ENCODE measurements at regions not wholly inside any gene's neighbourhood (a gene's known extent, or its start where the extent isn't known, plus 50 kb on each side); places are given as distances from the start of the nearest gene placed in this dataset.

- Histone ChIP-seq H3K4me3 (no peak overlapping the region), H3K27me3 (replicated peaks in 1 of 7) (no peaks in the 10 kb centered on the region), H3K27ac (no peak overlapping the region), H3K4me1 (no peaks in the 10 kb centered on the region), H3K36me3 (no peaks in the 10 kb centered on the region), H3K9me3 (no peaks in the 10 kb centered on the region)
- TF ChIP-seq CTCF (IDR thresholded peaks at IDR 0.05 in 8 of 11, conservative IDR thresholded peaks at IDR 0.05 in 3 of 11): no peak
- no peak for TF ChIP-seq POLR2A (IDR thresholded peaks at IDR 0.05)
- no peak for TF ChIP-seq POLR2AphosphoS5 (IDR thresholded peaks at IDR 0.05)
- 49 to 80% (median 74%) methylated on average over 2 of the region's 2 CpGs for WGBS, 5 donors
- intact Hi-C loops (cut with DNase I; ENCODE audit: low total_unique reads): no loop called here
- no peak for DNase-seq
Measured at GRCh38 chr2:164252568-164253287, 368.6 kb downstream of the GRB14 start.

GRCh38 chr2:164243315-164243714 lies 378.0 kb downstream of the GRB14 start:
- TF ChIP-seq POLR2AphosphoS5 (IDR thresholded peaks at IDR 0.05) (no peak), CTCF (IDR thresholded peaks at IDR 0.05 in 8 of 11, conservative IDR thresholded peaks at IDR 0.05 in 3 of 11) (no peak), POLR2A (IDR thresholded peaks at IDR 0.05) (no peak)
- H3K9me3 ChIP-seq: peaks cover 0 to 18% (median 0%) of the 10 kb centered on the region in 8 donors
- no peaks in the 10 kb centered on the region for H3K27me3 ChIP-seq (replicated peaks in 1 of 7)
- intact Hi-C loops (cut with DNase I; ENCODE audit: low total_unique reads): no loop called here
- no peak overlapping the region for H3K4me3 ChIP-seq
- H3K27ac ChIP-seq: no peak overlapping the region
- H3K36me3 ChIP-seq: no peaks in the 10 kb centered on the region
- DNase-seq: no peak
- no peaks in the 10 kb centered on the region for H3K4me1 ChIP-seq

GRCh38 chr2:164242409-164242808 lies 378.9 kb downstream of the GRB14 start:
- WGBS, 5 donors: 81 to 85% (median 83%) methylated on average over 3 of the region's 3 CpGs
- Histone ChIP-seq H3K4me1 (no peaks in the 10 kb centered on the region), H3K9me3 (peaks cover 0 to 18% (median 0%) of the 10 kb centered on the region in 8 donors), H3K27me3 (replicated peaks in 1 of 7) (no peaks in the 10 kb centered on the region), H3K36me3 (no peaks in the 10 kb centered on the region), H3K4me3 (no peak overlapping the region), H3K27ac (no peak overlapping the region)
- TF ChIP-seq POLR2A (IDR thresholded peaks at IDR 0.05) (no peak), CTCF (IDR thresholded peaks at IDR 0.05 in 8 of 11, conservative IDR thresholded peaks at IDR 0.05 in 3 of 11) (no peak), POLR2AphosphoS5 (IDR thresholded peaks at IDR 0.05) (no peak)
- intact Hi-C loops (cut with DNase I; ENCODE audit: low total_unique reads): no loop called here
- DNase-seq: no peak

GRCh38 chr2:164234074-164234473 lies 387.2 kb downstream of the GRB14 start:
- Histone ChIP-seq H3K36me3 (no peaks in the 10 kb centered on the region), H3K27me3 (replicated peaks in 1 of 7) (no peaks in the 10 kb centered on the region), H3K9me3 (peaks cover 0 to 7% (median 0%) of the 10 kb centered on the region in 8 donors), H3K4me1 (no peaks in the 10 kb centered on the region), H3K27ac (no peak overlapping the region), H3K4me3 (no peak overlapping the region)
- DNase-seq: no peak
- intact Hi-C loops (cut with DNase I; ENCODE audit: low total_unique reads): no loop called here
- WGBS, 5 donors: 81 to 94% (median 90%) methylated on average over 1 of the region's 1 CpG
- TF ChIP-seq CTCF (IDR thresholded peaks at IDR 0.05 in 8 of 11, conservative IDR thresholded peaks at IDR 0.05 in 3 of 11): no peak
- no peak for TF ChIP-seq POLR2A (IDR thresholded peaks at IDR 0.05)
- no peak for TF ChIP-seq POLR2AphosphoS5 (IDR thresholded peaks at IDR 0.05)

Data from spleen (tissue), 11 donors.